Stomach (tissue), 4 donors: ENCODE measurements at regions not wholly inside any gene's neighbourhood (a gene's known extent, or its start where the extent isn't known, plus 50 kb on each side); places are given as distances from the start of the nearest gene placed in this dataset.

ENCODE experiments used
- CTCF ChIP-seq, 7 experiments: fragments of 450-650 bp in 4 of 7; fragments of 200-600 bp in 3 of 7; sonication (generic) in 3 of 7; IDR thresholded peaks; one replicate each; pipeline ENCODE4 v1.5.1; 2016 to 2019; ENCODE audit warnings: antibody characterized with exemption in 7 of 7, control low read depth in 2 of 7, mild to moderate bottlenecking in 1 of 7
- POLR2A ChIP-seq, 4 donors: fragments of 450-650 bp; IDR thresholded peaks; one replicate each; pipeline ENCODE4 v1.6.1; 2016; ENCODE audit warnings: antibody characterized with exemption in 4 of 4, control low read depth in 2 of 4, mild to moderate bottlenecking in 1 of 4, moderate library complexity in 1 of 4
- POLR2AphosphoS5 ChIP-seq, 3 donors: sonication (generic); formaldehyde crosslinking; IDR thresholded peaks; one replicate each; pipeline ENCODE4 v1.6.1; 2016; ENCODE audit warnings: antibody characterized with exemption in 3 of 3

- TF ChIP-seq CTCF (IDR thresholded peaks at IDR 0.05) (no peak), POLR2A (IDR thresholded peaks at IDR 0.05) (no peak), POLR2AphosphoS5 (IDR thresholded peaks at IDR 0.05) (no peak)
These were observed 145.9 kb downstream of the CDC5L start for GRCh38 chr6:44533421-44533820.
